ENCODE measurements at regions not wholly inside any gene's neighbourhood (a gene's known extent, or its start where the extent isn't known, plus 50 kb on each side); places are given as distances from the start of the nearest gene placed in this dataset.
"Not testable (repeated sequence)": the region's sequence is repeated elsewhere in the genome, so short reads cannot be mapped to it uniquely, and the experiment has no call there.

DNA sequence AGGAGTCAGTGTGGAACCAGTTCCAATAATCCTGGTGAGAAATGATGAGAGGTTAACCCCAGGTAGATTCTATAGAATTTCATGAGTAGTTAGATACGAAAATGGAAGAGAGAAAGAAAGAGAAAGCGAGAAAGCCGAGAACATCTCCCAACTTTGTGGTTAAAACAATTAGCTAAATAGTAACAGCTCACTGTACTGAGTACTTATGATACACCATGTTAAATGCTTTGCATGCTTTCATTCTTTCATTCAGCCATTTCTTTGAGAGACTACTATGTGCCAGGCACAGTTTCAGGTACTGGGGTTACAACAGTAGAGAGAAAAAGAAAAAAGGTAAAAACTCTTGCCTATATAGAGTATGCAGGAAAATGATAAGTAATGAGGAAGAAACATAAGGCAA, 109.7 kb upstream of the SYT6 start:
- DNase-seq = no peak

DNA sequence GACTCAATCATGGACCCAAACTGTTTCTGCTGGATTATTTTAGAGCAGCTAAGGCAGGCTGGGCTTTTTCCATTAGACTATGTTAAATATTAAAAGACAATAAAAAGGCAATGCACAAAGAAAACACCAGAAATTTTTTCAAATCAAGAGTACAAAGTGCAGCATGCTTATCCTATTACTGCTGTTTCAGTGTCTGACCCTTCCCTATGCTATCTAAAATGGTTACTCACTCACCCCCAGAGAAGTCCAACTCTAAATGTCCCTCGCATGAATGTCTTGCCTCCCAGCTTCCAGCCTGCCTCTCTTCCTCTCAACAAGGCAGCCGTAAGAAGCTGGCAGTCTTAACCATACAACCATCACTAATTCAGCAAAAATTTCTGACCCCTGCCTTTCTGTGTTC, 108.7 kb upstream of the SYT6 start:
- no peak for DNase-seq

DNA sequence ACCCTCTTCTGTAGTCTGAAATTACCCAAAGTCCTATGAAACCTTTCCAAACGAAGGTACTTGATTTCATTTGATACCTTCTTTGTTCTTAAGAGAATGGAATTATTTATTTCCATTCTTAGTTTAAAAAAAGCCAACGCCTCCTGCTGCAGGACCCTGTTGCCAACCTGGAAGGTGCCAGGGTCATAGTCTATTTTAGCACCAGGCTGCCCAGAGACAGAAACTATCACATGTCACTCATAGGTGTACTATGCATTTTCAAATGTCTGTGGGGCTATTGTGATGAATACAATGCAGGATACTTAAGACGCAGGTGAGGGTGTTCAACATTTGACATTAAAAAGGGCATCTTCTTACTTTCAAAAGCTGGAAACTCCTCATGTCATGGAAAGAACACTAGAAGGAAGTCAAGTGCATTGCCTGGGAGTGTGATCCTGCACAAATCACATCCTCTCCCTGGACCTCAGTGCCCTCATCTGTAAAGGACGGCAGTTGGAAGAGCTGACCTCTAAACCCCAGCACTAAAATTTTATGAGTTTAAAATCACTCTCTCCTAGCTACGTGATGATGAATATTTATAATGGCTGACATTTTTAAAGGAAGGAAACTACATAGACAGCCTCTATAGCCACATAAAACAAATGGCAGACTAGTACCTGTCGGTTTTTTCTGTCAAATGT, 107.3 kb upstream of the SYT6 start:
- DNase-seq = no peak

DNA sequence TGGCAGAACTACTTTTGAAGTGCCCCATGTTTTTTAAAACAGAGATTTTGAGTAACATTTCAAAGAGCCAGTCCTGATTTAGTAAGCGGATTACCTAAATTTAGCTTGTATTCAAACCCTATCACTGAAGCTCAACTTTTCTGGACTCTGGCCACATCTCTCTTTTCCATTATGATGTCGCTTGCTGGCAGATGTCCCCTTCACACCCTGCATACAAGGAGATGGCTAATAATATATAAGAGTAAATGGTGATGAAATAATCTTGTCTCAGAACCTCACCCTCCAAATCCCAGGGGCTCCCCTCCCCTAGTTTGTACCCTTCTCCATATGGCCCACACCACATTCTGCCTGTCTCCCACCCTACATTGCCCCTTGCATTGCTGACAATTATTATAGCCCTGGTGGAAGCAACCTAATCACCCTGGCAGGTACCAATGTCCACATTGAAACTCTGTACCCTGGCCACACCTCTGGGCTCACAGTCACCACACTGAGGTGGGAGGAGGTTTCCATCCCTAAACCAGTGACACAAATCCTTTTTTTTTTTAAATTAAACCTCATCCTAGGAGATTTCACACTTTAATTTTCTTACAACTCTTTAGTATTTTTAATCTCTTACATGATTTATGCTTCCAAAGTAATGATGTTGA, 106.0 kb upstream of the SYT6 start:
- no peak for DNase-seq

DNA sequence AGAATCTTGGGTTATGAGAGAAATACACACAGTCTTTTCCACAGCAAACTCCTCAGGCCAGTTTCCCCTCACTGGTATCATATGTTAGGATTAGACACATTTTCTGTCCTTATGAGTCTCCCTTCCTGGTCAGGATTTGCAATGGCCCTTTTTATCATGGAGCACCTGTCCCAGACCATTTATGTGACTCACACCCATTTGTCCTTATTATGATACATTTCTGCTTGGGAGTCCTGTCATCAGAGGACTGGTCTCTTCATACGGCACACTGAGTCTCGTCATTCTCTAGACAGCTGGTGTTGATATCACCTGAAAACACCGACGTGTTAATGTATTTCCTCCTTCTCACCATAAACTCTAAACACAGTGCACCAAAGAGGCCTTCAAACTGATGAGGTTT, 105.0 kb upstream of the SYT6 start:
- no peak for DNase-seq

DNA sequence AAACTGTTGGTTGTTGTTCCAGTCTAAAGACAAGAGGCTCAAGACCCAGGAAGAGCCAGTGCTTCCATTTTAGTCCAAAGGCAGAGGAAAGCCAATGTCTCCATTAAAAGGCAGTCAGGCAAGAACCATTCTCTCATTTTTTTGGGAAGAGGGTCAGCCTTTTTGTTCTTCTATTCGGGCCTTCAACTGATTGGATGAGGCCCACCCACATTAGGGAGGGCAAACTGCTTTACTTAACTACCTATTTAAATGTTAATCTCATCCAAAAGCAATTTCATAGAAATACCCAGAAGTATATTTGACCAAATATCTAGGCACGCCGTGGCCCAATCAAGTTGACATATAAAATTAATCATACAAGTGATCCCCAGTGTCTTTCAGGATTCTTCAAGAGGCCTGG, 104.4 kb upstream of the SYT6 start:
- no peak for DNase-seq

DNA sequence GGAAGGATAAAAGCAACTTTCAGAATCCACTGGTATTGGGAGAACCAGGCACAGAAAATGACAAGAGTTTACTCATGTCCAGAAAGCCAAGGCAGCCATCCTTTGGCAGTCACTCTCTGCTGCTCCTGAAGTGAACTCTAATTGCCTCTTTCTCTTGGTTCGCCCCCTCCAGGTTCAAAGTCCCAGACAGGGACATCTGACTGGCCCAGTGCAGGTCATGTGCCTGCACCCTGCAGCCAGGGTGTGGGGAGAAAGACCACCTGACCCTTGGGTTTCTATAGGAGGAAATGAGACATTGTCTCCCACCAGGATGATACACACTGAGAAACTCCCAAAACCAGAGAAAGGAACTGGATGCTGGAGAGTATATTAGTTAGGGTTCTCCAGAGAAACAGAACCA, 103.9 kb upstream of the SYT6 start:
- DNase-seq = no peak

DNA sequence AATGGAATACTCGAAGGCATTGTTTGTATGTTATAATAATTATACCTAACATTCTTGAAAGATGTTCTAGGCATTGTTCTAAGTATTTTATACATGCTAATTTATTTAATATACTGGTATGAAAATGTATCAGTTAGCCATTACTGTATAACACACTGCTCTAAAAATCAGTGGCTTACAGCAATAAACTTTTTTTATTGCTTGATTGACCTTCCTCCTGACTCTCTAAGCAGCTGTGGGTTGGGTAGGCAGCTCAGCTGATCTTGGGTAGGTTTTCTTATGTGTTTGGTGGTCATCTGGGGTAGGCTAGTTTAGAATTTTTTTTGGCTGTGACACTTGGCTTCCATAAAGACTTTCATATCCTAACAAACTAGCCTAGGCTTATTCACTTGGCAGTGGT, 100.2 kb upstream of the SYT6 start:
- no peak for DNase-seq

DNA sequence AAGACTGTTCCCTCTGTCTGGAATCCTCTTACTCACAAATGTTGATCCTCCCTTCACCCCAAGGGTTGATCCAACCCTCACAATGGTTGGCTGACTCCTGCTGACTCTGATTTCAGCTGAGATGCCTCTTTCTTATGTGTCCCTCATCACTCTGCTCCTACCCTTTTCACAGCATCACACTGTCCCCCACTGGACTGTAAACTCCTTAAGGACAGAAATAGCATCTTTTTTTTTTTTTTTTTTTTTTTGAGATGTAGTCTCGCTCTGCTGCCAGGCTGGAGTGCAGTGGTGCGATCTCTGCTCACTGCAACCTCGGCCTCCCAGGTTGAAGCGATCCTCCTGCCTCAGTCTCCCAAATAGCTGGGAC, 97.9 kb upstream of the SYT6 start:
- no peak for DNase-seq

DNA sequence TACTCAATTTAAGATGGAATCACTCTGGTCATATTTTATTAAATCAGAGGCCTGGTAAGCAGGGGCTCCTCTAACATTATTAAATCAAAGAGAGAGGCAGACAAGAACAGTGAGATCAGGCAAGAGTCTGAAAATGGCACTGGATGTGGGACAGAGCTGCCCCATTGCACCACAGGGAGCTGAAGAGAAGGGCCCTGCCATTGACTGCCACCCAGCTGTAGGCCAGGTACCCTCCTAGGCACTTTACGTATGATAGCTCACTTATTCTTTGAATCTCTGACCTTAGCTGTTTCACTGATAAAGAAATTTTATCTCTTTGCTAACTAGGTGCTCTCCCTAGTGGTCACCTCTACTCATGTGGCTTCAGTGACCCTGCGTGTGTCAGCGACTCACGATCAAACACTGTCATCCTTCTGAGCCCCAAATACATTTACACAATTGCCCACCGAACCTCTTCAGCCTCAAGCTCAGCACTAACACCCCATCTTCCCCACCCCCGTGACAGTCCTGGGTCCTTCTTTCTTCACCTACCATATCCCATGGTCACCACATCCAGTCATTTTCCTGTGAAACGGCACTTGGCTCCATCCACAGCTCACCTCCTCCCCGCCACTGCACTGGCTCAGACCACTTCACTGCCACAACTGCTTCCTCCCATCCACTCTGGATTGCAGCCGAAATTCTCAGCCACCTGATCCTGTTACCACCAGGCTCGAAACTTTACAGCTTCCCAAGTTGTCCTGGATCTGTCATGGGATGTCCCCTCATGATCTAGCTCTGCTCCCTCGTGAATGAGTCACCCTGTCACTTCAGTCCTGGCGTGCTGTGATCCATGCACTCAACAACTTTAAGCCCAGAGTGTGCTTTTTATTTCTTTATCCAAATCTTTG, 97.3 kb upstream of the SYT6 start:
- no peak for DNase-seq

DNA sequence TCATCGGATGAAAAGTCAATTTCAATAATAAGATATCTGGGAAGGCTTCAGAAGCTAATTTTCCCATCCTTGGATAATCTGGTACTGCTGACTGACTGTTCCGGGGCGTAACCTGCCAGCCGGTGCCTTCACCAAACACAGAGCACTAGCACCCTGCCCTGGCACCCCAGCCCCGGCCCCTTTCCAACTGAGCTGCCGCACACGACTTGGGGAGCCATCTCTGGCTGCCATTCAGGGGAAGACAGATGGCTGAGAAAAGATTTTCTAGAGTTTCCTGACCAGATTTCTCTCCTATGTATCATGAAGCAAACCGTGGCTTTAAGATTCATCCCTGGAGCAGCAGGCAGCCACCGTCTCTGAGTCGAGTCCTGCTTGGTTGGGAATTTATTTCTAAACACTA, 96.0 kb upstream of the SYT6 start:
- no peak for DNase-seq

DNA sequence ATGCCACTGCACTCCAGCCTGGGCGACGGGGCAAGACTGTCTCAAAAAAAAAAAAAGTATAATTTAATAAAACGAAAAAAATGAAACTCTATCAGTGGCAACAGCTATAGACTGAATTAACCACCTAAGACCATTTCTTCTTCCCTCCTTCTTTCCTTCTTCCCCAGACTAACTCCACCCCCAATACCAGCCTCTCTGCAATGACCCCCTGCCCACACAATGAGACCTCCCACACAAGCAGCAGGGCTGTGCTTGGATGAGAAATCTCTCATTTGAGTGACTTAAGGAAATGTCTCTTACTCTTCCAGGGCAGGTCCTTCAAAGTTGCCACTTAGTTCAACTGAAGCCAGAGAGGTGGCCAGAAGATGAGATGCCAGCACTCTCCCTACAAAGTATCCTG, 94.5 kb upstream of the SYT6 start:
- no peak for DNase-seq

DNA sequence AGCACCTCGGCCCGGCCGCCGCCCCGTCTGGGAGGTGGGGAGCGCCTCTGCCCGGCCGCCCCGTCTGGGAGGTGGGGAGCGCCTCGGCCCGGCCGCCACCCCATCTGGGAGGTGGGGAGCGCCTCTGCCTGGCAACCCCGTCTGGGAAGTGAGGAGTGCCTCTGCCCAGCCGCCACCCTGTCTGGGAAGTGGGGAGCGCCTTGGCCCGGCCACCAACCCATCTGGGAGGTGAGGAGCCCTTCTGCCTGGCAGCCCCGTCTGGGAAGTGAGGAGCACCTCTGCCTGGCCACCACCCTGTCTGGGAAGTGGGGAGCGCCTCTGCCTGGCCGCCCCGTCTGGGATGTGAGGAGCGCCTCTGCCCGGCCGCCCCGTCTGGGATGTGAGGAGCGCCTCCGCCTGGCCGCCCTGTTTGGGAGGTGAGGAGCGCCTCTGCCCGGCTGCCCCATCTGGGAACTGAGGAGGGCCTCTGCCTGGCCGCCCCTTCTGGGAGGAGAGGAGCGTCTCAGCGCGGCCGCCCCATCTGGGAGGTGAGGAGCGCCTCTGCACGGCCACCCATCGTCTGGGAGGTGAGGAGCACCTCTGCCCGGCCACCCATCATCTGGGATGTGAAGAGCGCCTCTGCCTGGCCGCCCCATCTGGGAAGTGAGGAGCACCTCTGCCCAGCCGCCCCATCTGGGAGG, 89.0 kb upstream of the SYT6 start:
- not testable (repeated sequence) for DNase-seq

DNA sequence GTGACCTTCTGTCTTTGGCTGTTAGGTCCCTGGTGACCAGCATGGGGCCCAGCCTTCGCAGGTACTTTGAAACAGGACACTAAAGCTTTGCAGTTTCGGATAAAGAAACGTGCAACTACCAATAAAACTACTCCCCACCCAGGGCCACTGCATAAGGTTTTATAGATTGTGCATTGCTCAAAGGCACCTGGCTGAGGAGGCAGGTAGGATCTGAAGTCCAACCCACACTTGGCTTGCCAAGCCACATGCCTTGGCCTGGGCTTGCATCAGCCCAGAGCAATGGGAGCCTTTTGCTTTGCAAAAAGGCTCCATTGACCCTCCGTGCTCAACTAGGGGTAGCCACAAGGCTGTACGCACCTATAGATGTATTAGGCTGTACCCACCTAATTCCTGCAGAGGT, 84.4 kb upstream of the SYT6 start:
- no peak for DNase-seq

DNA sequence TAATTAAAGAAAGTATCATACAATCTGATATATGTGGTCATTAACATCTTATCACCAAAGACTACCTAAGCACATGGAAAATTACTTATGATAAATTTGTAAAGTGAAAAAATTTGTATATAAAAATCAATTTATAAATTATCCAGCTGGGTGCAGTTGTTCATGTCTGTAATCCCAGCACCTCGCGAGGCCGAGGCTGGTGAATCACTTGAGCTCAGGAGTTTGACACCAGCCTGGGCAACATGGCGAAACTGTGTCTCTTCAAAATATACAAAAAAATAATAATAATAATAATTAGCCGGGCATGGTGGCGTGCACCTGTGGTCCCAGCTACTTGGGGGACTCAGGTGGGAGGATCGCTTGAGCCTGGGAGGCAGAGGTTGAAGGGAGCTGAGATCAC, 82.8 kb upstream of the SYT6 start:
- DNase-seq = no peak

DNA sequence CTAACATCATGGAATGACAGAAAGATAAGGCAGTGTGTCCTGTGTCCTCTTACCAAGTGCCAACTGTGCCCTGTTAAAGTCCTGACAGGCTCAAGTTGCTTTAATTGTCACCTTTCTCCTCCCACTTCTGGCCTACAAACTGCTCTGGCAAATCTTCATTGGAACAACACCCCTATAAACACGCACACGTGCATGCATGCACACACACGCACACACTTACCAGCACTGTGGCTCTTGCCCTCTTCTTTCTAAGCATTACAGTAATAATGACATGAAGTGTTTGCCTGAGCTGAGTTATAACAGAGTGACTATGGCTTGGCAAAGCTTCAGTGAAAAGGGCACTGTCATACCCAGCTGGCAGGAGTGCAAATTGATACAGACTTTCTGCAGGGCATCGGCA, 82.3 kb upstream of the SYT6 start:
- DNase-seq = no peak

DNA sequence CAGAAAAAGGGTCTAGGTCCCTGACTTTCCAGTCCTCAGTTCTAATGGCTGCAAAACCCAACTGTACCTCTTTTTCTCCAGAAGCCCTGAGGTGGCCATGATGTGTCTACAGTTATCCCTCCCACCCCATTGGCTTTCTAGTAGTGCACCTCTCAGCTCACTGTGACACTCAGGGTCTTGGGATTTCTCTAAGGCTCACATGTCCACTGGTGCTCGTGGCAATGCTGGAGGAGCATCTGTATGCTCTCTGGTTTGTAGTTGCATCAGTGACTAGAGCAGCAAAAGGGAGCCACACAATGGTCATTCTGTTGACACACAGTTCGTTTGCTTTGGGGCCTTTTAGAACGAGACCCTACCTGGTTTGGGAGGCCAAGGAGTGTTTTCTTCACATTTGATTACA, 81.6 kb upstream of the SYT6 start:
- no peak for DNase-seq

DNA sequence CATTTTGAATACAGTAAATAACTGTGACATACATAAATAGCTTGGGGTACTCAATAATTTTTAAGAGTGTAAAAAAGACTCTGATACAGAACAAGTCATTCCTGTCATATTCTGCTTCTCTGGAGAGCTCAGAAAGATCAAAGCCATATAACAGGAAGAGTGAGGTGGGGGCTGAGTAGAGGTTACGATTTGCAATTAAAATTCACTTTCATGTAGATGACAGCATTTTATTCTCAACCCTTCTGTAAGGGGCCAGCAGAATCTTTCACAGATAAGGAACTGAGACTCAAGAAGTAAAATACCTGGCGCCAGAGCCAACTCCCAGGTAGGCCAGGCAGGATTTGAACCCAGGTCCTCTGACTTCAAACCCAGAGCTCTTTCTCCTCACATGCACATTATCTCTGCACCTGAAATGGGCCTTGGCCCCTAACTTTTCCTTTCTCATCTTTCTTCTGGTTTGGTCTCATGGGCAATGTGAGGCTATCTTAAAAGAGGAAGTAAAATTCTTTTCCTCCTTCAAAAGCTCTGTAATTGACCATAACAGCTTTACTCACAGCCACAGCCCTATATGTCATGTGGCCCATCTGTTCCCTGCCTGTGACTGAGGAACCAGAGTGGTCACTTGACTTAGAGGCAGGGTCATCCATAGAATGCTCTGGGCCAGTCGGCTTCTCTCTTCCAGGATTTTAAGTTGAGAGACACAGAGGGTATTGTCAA, 80.9 kb upstream of the SYT6 start:
- no peak for DNase-seq

DNA sequence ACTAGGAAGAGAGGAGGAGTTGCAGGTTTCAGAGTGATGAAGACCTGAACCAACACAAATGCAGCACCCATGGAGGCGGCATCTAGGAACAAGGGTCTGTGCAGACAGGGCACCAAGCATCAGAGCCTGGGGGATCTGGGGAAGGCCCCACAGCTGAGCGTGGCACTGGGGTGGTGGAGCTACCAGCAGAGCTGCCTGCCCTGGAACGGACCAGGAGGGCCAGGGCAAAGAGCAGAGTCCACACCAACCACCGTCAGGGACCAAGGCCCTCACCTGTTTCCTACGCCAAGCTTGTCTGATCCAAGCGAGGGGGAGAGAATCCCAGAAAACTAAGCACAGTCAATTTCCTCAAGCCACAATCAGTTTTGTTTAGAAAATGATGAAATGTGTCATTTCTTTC, 79.0 kb upstream of the SYT6 start:
- DNase-seq = no peak

DNA sequence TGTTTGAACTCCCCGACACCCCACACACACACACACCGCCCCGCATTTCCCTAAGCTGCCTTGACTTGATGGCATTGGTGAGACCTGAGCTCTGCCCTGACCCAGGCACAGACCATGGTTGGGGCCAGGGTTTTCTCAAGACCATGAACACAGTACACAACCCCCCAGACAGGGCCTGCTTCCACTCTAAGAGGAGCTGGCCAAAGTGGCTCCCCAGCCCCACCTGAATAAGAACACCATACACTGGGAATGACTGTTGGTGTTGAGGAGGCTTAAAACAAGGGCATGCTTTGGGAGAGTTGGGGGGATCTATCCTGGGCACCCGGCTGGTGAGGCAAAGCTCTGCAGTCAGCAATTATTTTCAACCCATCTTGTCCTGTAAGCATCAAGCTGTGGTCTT, 77.6 kb upstream of the SYT6 start:
- DNase-seq = no peak

DNA sequence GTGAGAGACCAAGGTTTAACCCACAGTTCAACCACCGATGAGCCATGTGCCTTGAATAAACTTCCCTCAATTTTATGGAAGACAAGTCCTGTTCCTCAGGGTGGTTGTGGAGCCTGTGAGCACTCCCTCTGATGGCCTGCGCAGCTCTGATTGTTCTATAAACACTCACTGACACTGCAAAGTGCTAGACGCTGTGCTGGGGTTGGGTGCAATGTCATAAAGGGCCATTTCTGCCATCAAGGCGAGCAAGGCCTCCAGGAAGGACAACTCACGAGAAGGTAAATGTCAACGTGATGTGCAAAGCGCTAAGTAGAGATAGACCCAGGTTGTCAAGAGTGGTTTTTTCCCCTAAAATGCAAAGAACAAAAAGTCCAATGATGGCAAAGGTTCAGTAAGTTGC, 75.7 kb upstream of the SYT6 start:
- DNase-seq = no peak

DNA sequence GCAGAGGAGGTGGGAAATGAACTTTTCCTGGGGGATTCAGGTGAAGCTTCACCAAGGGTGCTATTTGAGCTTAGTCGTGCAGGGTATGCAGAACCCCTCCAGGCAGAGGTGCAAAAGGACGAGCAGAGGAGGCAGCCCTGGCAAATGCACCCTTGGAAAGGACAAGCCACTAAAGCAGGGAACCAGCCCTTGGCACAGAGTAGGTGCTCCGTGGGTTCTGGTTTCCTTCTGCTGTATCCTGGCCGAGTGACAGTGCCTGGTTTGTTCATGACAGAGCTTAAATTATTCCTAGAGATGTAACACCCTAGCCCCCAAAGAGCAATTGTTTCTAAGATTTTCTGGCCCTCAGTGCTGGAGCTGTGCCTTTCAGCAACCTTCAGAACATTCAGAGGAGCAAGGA, 73.4 kb upstream of the SYT6 start:
- no peak for DNase-seq

Data from muscle of arm (tissue), 1 donor.